Activated CD4-positive, CD25-positive, alpha-beta regulatory T cell treated with anti-CD3 and anti-CD28 coated beads, Interleukin-2, amount 50 U/mL, for 24 hours (primary cell): ENCODE measurements at regions not wholly inside any gene's neighbourhood (a gene's known extent, or its start where the extent isn't known, plus 50 kb on each side); places are given as distances from the start of the nearest gene placed in this dataset.
"Not testable (repeated sequence)": the region's sequence is repeated elsewhere in the genome, so short reads cannot be mapped to it uniquely, and the experiment has no call there.

ENCODE experiments used
- ATAC-seq, 2 donors: fragments of 150-1000 bp; cut with Tn5 transposase; one replicate each; pipeline ENCODE4 v1.10.0; 2021; ENCODE audit warnings: mild to moderate bottlenecking in 1 of 2, moderate library complexity in 1 of 2

DNA sequence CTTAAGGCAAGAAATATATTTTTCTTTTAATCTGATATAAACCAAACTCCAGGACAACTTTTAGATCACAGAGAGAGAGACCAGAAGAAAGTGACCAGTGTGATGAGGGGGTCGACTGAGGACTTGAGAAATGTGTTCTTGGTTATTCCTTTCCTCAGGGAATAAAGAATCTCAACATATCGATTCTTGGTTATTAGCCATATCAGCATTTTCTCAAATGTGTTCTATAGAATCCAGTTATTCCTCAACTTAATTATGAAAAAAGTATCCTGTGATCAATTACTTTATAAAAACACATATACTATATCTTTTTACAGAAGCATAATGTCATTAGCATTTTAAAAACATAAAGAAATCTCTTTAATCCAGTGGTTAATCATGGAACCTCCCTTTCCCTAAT lies 222.1 kb upstream of the FAM3C start:
- ATAC-seq, result no peak

DNA sequence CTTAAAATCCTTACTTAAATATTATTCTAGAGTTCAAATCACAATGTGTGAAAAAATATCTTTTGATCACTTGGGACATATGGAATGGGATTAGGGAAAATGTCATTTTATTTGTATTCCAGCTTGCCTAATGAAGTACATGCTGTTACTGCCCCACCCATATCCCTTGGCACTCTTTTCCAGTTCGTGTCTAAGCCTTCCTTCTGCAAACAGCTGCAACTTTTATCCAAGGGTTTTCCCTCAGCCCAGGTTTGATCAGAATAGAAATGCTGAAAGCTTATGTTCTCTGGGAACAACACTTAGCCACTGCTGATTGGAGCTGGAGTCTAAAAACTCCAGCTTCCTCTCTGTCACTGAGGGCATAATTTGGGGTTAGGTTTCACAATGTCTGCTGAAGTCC lies 214.1 kb upstream of the FAM3C start:
- ATAC-seq, result no peak

DNA sequence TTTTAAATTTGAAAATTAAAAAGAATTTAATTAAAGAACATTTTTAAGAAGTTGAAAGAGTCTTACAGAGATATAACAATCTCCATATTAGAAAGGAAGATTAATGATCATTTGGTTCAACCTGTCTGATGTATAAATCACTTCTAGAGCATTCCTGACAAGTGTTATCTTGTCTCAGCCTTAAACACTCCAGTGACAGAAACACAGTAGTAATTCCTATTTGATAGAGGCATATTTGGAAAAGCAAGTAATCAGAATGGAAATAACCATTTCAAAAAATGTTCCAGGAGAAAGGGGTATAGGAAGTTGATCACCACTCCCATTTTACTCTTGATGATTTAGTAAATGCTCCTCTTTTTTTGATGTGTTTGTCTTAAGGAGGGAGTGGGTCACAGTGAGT lies 213.1 kb upstream of the FAM3C start:
- no peak for ATAC-seq

DNA sequence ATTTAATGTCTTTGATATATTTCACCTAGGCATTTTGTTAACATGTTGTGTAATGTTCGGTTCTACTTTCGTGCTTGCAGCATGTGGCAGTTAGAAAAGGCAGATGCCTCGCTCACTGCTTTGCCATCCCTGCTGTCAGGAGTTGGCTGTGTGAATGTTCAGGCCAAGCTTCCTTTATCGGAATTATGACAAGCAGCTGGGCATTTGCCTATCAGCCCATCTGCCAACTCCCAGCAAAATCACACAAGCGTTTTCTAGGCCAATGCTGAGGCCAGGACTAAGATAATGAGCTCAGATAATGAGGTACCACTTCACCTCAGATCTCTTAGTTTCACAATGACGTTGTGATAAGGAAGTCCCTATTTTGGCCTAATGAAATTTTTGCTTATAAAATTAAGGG lies 212.7 kb upstream of the FAM3C start:
- no peak for ATAC-seq

DNA sequence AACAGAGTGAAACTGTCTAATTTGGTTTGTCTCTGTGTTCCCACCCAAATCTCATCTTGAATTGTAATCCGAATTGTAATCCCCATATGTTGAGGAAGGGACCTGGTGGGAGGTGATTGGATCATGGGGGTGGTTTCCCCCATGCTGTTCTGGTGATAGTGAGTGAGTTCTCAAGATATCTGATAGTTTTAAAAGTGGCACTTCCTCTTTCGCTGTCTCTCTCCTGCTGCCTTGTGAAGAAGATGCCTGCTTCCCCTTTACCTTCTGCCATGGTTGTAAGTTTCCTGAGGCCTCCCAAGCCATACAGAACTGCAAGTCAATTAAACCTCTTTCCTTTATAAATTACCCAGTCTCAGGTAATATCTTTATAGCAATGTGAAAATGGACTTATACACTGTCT lies 212.1 kb upstream of the FAM3C start:
- ATAC-seq, result not testable (repeated sequence)

DNA sequence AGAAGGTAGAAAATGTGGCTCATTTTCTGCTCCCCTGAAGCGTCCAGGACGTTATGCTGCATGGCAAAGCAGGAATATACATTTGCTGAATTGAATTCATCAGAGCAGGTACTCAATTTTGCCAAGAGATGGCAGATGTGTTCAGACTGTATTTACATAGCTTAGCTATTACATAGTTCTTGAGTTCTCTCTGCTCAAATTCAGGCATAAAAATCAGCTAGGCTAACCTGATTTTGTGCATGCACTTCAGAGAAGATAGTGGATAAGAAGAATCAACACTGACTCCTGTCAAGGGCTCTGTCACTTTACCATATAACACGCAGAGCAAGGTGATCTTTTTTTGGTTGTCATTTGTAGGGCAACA lies 209.2 kb upstream of the FAM3C start:
- ATAC-seq, result no peak

DNA sequence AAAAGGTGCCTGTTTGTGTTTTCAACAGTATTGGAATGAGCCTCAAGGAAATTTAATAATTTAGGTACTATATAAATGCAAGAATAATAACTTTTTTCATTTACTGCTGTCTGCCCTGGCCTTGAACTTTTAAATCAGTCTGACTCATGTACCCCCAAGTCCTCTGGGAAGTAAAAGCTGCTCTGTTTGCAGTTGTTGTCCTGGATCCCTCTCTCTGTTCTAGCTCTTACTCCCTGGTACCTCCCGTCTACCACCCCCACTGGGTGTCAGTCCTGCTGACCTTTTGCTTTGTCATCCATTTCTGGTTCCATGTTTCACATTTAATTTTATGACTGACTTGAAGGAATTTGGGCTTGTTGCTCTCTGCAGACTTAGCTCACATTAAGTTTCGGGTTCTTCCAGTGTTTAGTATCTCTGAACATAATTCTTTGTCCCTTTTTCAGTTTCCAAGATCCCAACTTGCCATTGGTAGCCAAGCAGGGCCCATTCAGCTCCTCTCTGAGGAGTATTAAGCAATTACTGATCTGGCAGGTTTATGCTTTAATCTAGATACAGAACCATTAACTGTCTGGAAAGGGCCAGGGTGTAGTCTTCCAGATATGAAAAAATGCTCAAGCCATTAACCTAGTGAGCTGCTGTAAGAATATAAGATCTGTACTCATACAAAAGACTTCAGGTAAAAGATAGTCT lies 208.7 kb upstream of the FAM3C start:
- no peak for ATAC-seq

DNA sequence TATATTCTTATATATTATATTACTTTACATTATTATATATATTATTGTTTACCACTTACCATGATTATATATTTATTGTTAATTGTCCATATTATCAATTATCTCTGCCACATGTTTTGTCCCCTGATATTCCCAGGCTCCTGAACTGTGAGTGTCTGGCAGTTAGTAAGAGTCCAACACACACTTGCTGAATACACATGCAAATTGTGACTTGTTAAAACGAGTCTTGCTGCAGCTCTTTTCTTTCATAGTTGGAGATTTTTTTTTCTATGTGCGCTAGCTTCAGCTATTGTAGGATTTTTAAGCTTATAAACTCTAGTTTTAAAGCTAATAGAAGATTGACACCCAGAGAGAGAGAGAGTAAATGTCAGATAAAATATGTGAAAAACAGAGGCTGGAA lies 207.8 kb upstream of the FAM3C start:
- ATAC-seq, result no peak

DNA sequence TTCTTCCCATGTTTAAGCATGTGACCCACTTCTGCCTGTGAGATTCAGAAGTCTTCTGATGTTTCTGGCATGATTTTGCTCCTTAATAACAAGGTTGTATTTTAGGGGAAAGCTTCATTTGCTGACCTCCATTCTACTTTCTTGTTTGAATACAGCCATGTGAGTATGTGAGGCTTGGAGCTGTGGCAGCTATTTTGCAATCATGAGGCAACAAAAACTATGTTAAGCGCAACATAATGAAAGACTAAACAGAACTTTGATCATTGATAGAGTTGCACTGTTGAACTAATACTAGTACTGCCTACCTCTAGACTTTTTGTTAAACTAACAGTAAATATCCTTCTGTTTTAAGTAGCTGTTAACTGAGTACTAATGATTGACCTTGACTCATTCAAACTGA lies 203.8 kb upstream of the FAM3C start:
- no peak for ATAC-seq

DNA sequence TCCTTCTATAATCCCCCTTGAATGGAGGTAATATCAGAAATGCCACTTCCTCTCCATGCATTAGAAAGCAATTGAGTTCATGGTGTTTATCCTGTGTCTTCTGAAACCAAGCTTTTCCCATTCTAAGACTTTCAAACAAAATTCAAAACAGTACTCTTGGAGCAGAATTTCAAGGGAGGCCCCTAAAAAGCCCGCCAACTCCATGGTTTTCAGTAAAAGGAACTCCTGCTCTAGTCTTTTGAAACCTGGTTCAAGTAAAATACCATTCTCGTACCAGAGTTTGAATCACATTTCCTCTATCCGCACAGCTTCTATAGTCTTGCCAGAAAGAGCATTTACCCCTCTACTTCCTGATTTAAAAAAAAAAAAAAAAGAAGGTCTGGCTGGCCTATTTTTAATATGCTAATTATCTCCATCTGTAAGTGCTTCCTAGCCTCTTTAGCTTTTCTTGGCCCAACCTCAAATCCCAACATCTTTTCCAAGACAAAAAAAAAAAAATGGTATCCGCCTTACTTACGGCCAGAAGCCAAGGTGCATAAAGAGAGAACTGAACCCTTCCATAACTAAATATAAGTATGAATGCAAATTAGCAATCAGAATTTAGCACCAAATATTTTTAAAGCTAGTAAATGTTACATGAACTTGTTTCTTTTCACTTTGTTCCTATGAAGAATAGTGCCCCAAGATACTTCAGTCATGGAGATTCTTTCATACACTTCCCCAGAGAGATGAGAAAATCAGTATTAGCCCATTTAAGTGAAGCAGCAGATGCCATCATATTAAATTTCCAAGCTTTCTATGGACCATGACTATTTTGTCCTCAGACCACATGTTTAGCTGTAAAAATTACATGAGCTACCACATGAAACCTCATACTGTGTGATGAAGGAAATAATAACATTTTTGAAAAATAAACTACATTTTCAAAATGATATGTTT lies 199.9 kb upstream of the FAM3C start:
- ATAC-seq, result no peak

DNA sequence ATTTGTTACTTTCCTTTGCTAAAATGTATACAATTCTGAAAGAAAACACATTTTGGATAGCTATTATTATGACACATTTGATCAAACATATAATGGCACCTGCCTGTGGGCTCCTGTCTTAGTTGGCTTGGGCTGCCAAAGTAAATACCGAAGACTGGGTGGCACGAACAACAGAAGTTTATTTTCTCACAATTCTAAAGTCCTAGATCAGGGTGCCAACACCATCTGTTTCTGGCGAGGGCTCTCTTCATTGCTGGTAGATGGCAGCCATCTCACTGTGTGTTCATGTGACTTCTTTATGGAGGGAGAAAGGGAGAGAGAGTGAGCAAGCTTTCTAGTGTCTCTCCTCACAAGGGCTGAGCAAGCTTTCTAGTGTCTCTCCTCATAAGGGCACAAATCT lies 195.8 kb upstream of the FAM3C start:
- ATAC-seq, result no peak

DNA sequence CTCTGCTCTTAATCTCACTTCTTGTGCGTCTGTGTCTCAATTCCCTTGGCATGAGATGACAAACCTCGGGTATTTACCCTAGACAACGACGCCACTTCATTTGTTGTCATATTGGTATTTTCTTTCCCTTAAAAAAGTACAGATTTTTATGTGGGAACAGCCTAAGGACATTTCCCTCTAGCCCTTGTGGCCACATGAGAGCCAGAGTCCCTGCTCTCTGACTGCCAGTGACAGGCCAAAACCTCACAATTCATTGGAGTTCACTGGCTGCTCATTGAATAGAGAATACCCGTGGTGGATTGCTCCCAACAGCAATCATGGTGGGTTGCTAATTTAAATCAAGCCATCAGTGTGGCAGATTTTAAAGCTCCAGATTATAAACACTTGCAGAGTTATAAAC lies 191.3 kb upstream of the FAM3C start:
- no peak for ATAC-seq

DNA sequence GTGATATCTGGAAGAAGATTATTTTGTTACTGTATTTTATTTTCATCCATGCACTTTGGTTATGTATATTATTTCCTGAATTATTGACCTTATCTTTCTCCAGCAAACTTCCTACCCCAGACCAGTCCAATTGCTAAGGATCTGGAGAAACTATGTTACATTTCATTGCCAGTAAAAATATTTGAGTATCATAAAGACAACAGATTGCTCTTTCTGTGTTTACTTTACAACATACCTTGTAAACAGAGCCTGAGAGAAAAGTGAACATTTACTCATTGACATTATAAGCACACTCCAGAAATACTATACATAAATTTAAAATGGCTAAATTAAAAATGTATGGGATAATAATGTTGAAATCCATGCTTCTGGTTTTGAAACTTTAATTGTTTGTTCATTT lies 186.2 kb upstream of the FAM3C start:
- no peak for ATAC-seq

DNA sequence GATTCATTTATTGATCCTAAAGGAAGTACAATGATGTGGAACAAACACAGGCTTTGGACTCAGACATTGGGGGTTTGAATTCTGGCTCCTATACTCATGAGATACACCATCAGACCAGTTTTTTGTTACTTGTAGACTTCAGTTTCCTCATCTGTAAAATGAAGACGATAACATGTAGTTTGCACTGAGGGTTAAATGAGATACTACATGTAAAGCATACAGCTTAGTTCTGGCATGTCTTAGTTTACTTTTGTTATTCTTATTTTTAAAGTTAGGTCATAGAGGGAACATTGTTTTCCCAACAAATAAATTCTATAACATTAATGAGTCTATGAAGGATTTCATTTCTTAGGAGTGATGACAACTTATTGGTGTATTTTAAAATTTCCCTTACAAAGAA lies 183.5 kb upstream of the FAM3C start:
- ATAC-seq, result no peak

DNA sequence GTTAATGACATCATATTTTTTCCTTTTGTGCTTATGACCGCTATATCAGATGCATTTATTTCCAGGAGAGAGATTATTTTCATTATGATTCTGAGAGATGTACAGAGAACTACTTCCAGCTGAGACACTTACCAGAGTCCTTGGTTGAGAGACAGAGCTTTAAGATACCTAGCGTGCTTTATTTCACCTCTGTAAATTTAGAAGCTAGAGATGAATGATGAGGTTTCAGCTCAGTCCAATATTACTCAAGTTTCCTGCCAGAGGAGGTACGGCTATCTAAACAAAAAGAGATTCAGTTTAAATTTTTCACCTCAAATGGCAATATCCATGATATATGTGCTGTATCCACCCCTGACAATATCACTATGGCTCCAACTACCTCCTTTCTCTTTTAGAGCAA lies 182.6 kb upstream of the FAM3C start:
- ATAC-seq, result no peak

DNA sequence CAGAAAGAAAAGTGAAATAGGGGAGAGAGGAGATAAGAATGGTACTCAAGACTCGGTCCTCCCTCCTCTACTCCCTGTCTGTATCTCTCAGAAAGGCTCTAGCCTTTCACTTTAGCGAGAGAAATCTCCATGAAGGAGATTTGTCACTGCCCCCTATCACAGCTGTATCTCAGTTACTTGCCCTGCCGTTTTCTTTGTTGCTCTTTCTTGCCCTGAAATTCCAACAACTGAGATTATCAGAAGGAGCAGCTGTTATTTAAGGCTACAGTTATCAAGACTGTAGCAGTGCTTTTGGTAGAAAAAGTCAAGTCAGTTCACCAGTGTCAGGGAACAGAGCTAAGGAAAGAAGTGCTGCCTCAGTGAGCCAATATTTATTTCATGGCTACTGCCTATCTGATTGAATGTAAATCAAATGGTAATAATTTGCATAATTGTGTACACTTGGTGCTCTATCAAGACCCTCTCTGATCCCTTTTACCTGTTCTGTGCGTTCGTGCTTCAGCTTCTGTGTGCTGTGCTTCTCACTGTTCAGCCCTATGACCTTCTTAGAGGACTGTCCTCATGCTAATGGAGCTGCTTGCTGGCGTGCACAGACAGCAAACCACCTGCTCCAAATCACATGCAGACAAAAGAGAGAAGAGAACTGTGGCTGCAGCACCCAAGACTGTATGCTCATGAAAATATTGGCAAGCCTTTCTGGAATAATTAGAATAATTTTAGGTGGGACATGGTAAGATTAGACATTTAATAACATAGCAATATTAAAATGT lies 180.2 kb upstream of the FAM3C start:
- ATAC-seq, result no peak

DNA sequence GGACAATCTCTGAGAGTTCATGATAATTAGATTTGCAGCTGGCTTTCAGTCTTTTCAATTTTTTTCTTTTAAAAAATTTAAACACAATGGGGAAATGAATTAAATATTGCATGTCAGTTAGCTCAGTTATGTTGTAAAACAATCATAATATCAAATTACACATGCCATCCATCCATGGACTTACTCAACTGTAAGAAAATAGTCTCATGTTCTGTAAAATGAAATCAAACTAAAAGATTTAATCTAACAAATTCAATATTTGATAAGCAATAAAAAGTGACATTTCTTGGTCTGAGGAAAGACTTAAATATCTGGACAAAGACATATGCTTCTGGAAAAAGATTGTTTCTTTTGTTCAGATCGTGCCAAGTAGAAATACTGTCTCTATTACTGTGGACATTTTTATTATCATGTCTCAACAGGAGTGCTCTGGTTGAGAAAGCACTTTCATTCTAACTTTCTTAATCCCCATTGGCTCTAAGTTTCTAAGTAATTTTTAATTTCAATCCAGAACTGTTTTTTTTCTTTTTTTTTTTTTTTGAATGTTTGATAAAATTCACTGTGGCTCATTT lies 179.2 kb upstream of the FAM3C start:
- ATAC-seq, result no peak

DNA sequence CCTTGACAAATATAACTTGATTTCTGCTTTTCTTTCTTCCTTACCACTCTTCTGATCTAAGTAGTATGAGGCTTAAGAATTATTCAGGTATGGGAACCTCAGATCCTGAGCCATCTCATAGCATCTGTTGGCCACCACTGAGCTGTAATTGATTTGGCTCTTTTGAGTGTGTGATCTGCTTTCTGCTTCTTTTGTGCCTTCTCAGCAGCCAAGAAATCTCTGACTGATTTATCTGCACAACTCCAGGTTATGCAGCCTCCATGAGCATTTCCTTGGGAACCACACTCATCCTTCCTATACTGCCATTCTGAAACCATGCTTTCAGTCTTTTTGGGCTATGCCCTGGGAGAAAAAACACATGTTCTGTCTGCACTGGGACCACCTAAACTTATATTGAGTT lies 178.0 kb upstream of the FAM3C start:
- ATAC-seq, result no peak

DNA sequence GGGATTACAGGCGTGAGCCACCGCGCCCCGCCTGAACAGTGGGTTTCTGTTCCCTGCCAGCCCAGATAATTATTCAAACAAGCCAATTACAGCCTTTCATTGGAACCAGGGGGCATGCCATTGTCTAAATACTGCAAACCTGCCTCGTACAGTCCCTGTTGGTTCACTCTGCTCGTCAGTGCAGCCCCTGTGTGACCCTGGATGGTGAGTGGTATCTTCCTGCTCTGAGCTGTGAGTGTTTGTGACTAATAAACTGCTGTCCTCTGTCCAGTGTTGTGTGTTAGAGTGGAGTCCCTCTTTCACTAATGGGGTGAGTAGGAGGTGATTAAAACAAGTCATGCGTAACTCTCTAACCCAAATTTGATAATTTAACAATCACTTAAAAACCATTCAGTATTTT lies 176.5 kb upstream of the FAM3C start:
- ATAC-seq, result no peak

DNA sequence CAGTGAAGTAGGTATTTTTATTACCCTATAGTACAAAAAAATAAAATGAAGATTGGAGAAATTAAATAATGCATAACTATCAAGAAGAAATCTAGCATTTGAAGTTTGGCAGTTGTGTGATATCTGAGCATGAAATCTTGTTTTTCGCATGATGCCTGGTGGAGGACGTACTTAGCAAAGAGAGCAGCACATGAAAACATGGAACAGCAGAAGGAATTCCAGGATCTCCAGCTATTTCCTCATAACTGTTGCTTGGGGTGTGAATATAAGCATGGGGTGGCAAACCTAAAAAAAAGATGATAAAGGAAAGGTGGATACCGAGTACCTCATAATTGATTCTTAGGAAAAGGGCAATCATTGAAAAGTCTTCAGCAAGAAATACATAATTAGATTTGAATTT lies 174.3 kb upstream of the FAM3C start:
- ATAC-seq, result no peak

DNA sequence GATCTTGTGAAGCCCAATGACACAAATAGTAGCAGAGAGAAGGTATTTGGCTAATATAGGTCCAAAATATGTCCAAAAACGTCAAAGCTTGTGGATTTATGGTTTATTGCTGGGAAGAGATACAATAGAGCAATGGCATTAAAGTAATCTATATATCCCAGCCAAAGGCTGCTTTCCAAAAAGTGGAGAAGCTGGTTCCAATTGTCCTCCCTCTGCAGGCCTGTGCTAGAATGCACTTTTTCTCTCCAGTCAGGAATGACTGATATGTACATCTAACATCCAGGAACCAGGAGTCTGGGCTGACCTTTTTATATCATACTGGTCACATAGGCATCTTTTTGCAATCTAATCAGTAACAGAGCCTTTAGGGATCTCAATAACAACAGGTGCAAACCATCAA lies 167.1 kb upstream of the FAM3C start:
- no peak for ATAC-seq

DNA sequence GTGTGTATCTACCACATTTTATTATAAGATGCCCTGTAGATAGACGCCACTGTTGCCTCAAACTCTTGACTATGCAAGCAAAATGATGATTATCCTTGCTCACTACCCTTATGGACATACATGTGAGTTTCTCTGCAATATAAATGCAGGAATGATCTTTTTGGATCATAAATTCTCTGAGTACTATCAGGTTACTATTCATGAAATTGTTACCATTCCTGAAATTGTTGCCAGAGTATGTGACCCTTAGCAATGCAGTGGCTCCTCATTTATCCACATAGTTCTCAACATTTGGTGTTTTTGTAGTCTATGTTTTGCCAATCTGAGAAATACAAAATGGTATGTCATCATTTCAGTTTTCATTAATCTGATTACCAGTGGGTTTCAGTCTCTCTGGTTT lies 166.2 kb upstream of the FAM3C start:
- ATAC-seq, result no peak

DNA sequence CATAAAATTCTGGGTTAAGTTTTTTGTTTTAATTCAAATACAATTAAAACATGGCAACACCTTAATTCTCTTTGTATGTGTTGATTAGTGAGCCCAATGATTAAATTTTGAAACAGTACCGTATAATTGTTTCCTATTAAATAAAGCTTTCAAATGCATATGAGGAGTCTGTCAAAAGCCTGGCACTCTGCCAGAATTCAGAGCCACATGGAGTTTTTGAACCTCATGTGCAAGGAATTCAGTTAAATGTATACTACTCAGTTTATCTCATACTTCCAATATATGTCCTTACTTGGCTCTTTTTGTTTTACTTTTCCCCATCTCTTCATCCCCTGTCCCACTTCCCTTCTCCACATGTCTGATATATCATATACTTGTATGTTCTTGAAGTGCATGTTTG lies 165.6 kb upstream of the FAM3C start:
- no peak for ATAC-seq
